ENCODE measurements at regions not wholly inside any gene's neighbourhood (a gene's known extent, or its start where the extent isn't known, plus 50 kb on each side); places are given as distances from the start of the nearest gene placed in this dataset.
A peak's percentile ranks its signal among the peaks of the same experiment; 100 is the strongest.

DNA sequence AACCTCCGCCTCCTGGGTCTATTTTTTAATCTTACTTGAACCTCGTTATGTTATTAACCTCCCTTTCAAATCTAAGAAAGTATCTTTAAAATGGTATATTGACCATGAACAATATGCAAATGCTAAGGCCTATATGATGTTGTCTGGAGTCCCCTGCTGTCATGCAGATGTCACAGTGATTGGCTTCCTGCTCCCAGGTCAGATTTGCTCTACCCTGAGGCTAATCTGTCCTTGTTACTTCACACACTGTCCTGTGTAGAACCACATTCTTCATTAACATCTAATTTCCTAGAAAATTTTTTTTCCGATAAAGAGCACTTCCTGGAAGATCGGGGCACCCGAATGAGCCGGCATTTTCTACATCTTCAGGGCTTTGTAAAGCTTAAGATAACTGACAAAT, 306.6 kb downstream of the MRPL39 start:
- Histone ChIP-seq H3K9ac (ENCODE audit: low read length) (no peak overlapping the region), H4K20me1 (ENCODE audit: insufficient read depth, low read length) (no peaks in the 10 kb centered on the region), H3K79me2 (ENCODE audit: low read length) (no peaks in the 10 kb centered on the region), H3K27ac (ENCODE audit: low read length) (no peak overlapping the region), H3F3A (ENCODE audit: insufficient read depth, low read length) (peaks cover 7% of the 10 kb centered on the region; the same call in 1 of the 2 replicates), H2AFZ (ENCODE audit: low read length) (no peak overlapping the region), H3K4me1 (ENCODE audit: low read length) (peaks cover 18% of the 10 kb centered on the region), H3K9me3 (replicated peaks; ENCODE audit: insufficient read depth, low read length) (no peaks in the 10 kb centered on the region), H3K9me2 (replicated peaks; ENCODE audit: insufficient read depth, low read length) (no peaks in the 10 kb centered on the region), H3K27me3 (replicated peaks; ENCODE audit: insufficient read depth, low read length) (no peaks in the 10 kb centered on the region), H3K4me3 (ENCODE audit: low read length) (no peak overlapping the region), H3K4me2 (ENCODE audit: low read depth, low read length) (no peak overlapping the region), H3K36me3 (replicated peaks; ENCODE audit: insufficient read depth, low read length) (no peaks in the 10 kb centered on the region)
- TF ChIP-seq EZH2 (optimal IDR thresholded peaks at IDR 0.05; ENCODE audit: low read depth, low read length) (no peak), EZH2phosphoT487 (IDR thresholded peaks at IDR 0.05; ENCODE audit: low read length) (no peak)
- TF ChIP-seq, protein P1, sequence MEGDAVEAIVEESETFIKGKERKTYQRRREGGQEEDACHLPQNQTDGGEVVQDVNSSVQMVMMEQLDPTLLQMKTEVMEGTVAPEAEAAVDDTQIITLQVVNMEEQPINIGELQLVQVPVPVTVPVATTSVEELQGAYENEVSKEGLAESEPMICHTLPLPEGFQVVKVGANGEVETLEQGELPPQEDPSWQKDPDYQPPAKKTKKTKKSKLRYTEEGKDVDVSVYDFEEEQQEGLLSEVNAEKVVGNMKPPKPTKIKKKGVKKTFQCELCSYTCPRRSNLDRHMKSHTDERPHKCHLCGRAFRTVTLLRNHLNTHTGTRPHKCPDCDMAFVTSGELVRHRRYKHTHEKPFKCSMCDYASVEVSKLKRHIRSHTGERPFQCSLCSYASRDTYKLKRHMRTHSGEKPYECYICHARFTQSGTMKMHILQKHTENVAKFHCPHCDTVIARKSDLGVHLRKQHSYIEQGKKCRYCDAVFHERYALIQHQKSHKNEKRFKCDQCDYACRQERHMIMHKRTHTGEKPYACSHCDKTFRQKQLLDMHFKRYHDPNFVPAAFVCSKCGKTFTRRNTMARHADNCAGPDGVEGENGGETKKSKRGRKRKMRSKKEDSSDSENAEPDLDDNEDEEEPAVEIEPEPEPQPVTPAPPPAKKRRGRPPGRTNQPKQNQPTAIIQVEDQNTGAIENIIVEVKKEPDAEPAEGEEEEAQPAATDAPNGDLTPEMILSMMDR (IDR thresholded peaks at IDR 0.05; ENCODE audit: low read length) = no peak
- DNase-seq = no peak

DNA sequence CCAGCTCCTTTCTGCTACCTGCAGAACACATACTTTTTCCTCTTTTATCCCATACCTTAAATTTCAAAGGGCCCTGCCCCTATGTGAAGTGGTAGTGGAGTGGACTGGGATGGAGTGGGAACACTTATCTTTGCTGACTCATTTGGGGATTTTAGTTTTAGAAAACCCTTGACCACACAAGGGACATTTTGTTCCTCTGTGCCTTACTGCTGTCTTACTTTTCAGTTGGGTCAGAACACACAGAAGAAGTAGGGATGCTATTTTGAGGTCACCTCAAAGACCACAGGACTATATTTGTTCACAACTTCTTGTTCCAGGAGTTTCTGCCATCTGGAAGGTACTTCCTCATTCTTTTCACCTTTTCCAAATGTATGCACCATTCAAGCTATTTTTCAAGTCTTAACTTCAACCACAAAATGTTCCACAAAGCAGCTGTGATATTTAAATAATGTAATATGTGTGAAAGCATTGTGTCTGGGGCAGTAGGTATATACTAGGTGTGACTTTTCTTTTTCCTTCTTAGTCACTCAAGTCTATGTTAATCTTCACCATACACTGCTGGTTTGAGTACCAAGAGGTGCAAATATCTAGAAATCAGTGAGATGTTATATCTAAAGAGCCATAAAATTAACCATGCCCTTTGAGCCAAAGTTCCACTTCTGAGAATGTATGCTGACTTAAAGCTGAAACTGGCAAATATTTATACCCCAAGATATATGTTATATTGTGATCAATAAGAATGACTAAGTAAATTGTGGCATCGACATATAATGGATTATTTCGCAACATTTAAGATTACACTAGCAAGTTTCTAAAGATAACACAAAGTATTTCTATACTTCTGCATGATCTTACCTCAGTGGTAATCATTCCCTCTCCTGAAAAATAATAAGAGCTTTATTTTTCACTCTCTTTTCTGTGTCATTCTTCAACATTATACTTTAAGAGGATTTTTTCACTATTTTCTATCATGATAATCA, 308.5 kb downstream of the MRPL39 start:
- H2AFZ ChIP-seq (ENCODE audit: low read length) = no peak overlapping the region
- H3K4me1 ChIP-seq (ENCODE audit: low read length) = peaks cover 18% of the 10 kb centered on the region
- TF ChIP-seq EZH2phosphoT487 (IDR thresholded peaks at IDR 0.05; ENCODE audit: low read length) (no peak), EZH2 (optimal IDR thresholded peaks at IDR 0.05; ENCODE audit: low read depth, low read length) (no peak)
- TF ChIP-seq, protein P1 (IDR thresholded peaks at IDR 0.05; ENCODE audit: low read length) = no peak
- DNase-seq = peak; percentile 37
- H3K9ac ChIP-seq (ENCODE audit: low read length) = no peak overlapping the region
- H3K36me3 ChIP-seq (replicated peaks; ENCODE audit: insufficient read depth, low read length) = no peaks in the 10 kb centered on the region
- no peaks in the 10 kb centered on the region for H3K79me2 ChIP-seq (ENCODE audit: low read length)
- H3F3A ChIP-seq (ENCODE audit: insufficient read depth, low read length) = peaks cover 7% of the 10 kb centered on the region; the same call in 1 of the 2 replicates
- H3K4me2 ChIP-seq (ENCODE audit: low read depth, low read length) = peak overlapping the region; percentile 14; the same call in 1 of the 2 replicates
- no peaks in the 10 kb centered on the region for H4K20me1 ChIP-seq (ENCODE audit: insufficient read depth, low read length)
- H3K4me3 ChIP-seq (ENCODE audit: low read length) = no peak overlapping the region
- no peaks in the 10 kb centered on the region for H3K9me2 ChIP-seq (replicated peaks; ENCODE audit: insufficient read depth, low read length)
- no peaks in the 10 kb centered on the region for H3K9me3 ChIP-seq (replicated peaks; ENCODE audit: insufficient read depth, low read length)
- no peaks in the 10 kb centered on the region for H3K27me3 ChIP-seq (replicated peaks; ENCODE audit: insufficient read depth, low read length)
- H3K27ac ChIP-seq (ENCODE audit: low read length) = peak overlapping the region; percentile 39; the same call in 1 of the 2 replicates

GRCh38 chr21:25297117-25297516, 310.2 kb downstream of the MRPL39 start:
- Histone ChIP-seq H3K27me3 (replicated peaks; ENCODE audit: insufficient read depth, low read length) (no peaks in the 10 kb centered on the region), H3K9me3 (replicated peaks; ENCODE audit: insufficient read depth, low read length) (no peaks in the 10 kb centered on the region), H3K9me2 (replicated peaks; ENCODE audit: insufficient read depth, low read length) (no peaks in the 10 kb centered on the region), H3K36me3 (replicated peaks; ENCODE audit: insufficient read depth, low read length) (no peaks in the 10 kb centered on the region), H3K4me3 (ENCODE audit: low read length) (no peak overlapping the region), H2AFZ (ENCODE audit: low read length) (no peak overlapping the region), H3K4me1 (ENCODE audit: low read length) (peaks cover 18% of the 10 kb centered on the region), H3K79me2 (ENCODE audit: low read length) (no peaks in the 10 kb centered on the region), H3K9ac (ENCODE audit: low read length) (no peak overlapping the region), H3K4me2 (ENCODE audit: low read depth, low read length) (no peak overlapping the region), H3F3A (ENCODE audit: insufficient read depth, low read length) (peaks cover 7% of the 10 kb centered on the region; the same call in 1 of the 2 replicates), H4K20me1 (ENCODE audit: insufficient read depth, low read length) (no peaks in the 10 kb centered on the region), H3K27ac (ENCODE audit: low read length) (no peak overlapping the region)
- TF ChIP-seq EZH2 (optimal IDR thresholded peaks at IDR 0.05; ENCODE audit: low read depth, low read length) = no peak
- TF ChIP-seq EZH2phosphoT487 (IDR thresholded peaks at IDR 0.05; ENCODE audit: low read length) = no peak
- TF ChIP-seq, protein P1 (IDR thresholded peaks at IDR 0.05; ENCODE audit: low read length) = no peak
- no peak for DNase-seq
